HG03354 (cell line): ENCODE measurements at regions not wholly inside any gene's neighbourhood (a gene's known extent, or its start where the extent isn't known, plus 50 kb on each side); places are given as distances from the start of the nearest gene placed in this dataset.

Source experiments
- ATAC-seq: cut with Tn5 transposase; IDR thresholded peaks from one replicate; pipeline ENCODE4 v1.9.1; 2021; ENCODE audit warnings: mild to moderate bottlenecking; ENCODE audit not compliant: unreplicated experiment, poor library complexity, severe bottlenecking

GRCh38 chr2:66872986-66873754 lies 438.2 kb downstream of the MEIS1 start:
- ATAC-seq, result no peak

GRCh38 chr2:66874411-66874810 lies 439.5 kb downstream of the MEIS1 start:
- ATAC-seq, result no peak

GRCh38 chr2:66875941-66876462 lies 441.1 kb downstream of the MEIS1 start:
- no peak for ATAC-seq

- ATAC-seq, result no peak
Observed at GRCh38 chr2:66885775-66886383, 451.0 kb downstream of the MEIS1 start.

- ATAC-seq, result no peak
Observed at GRCh38 chr2:66888246-66888645, 453.3 kb downstream of the MEIS1 start.

- no peak for ATAC-seq
Observed at GRCh38 chr2:66888791-66889631, 454.1 kb downstream of the MEIS1 start.

GRCh38 chr2:66889632-66889882 lies 454.6 kb downstream of the MEIS1 start:
- ATAC-seq, result no peak

GRCh38 chr2:66890166-66890742 lies 455.3 kb downstream of the MEIS1 start:
- ATAC-seq, result no peak

GRCh38 chr2:66895206-66895605 lies 460.3 kb downstream of the MEIS1 start:
- no peak for ATAC-seq

- ATAC-seq, result no peak
Observed at GRCh38 chr2:66896131-66896530, 461.2 kb downstream of the MEIS1 start.

- no peak for ATAC-seq
Observed at GRCh38 chr2:66897181-66897580, 462.3 kb downstream of the MEIS1 start.

- ATAC-seq, result no peak
Observed at GRCh38 chr2:66897691-66898150, 462.8 kb downstream of the MEIS1 start.

GRCh38 chr2:66899109-66899508 lies 464.2 kb downstream of the MEIS1 start:
- ATAC-seq, result no peak

GRCh38 chr2:66899648-66900047 lies 464.7 kb downstream of the MEIS1 start:
- no peak for ATAC-seq

- no peak for ATAC-seq
Observed at GRCh38 chr2:66901344-66901743, 466.4 kb downstream of the MEIS1 start.

GRCh38 chr2:66903183-66903582 lies 468.3 kb downstream of the MEIS1 start:
- no peak for ATAC-seq

- no peak for ATAC-seq
Observed at GRCh38 chr2:66903745-66904465, 469.0 kb downstream of the MEIS1 start.

GRCh38 chr2:66915237-66915636 lies 480.3 kb downstream of the MEIS1 start:
- ATAC-seq, result no peak

GRCh38 chr2:66919286-66919685 lies 477.8 kb upstream of the ETAA1 start:
- ATAC-seq, result no peak

- no peak for ATAC-seq
Observed at GRCh38 chr2:66920415-66920814, 476.7 kb upstream of the ETAA1 start.
